PFSK-1 (cell line): ENCODE measurements at regions not wholly inside any gene's neighbourhood (a gene's known extent, or its start where the extent isn't known, plus 50 kb on each side); places are given as distances from the start of the nearest gene placed in this dataset.

Source experiments
- POLR2AphosphoS5 ChIP-seq: IDR thresholded peaks from 2 replicates; pipeline ENCODE4 v1.6.1; 2012; ENCODE audit warnings: low read depth, mild to moderate bottlenecking, control low read depth, low read length, moderate library complexity
- REST ChIP-seq, 2 experiments: IDR thresholded peaks; 2 replicates each; pipeline versions ENCODE4 v1.6.1 to v1.8.0; 2011 to 2012; ENCODE audit warnings: low read depth in 2 of 2, low read length in 2 of 2, control low read depth in 1 of 2, inconsistent platforms in 1 of 2, mild to moderate bottlenecking in 1 of 2, moderate library complexity in 1 of 2; ENCODE audit not compliant: insufficient read depth in 1 of 2
- TAF1 ChIP-seq: IDR thresholded peaks from 2 replicates; pipeline ENCODE4 v1.6.1; 2012; ENCODE audit warnings: low read length, control low read depth, borderline replicate concordance; ENCODE audit not compliant: insufficient read depth

DNA sequence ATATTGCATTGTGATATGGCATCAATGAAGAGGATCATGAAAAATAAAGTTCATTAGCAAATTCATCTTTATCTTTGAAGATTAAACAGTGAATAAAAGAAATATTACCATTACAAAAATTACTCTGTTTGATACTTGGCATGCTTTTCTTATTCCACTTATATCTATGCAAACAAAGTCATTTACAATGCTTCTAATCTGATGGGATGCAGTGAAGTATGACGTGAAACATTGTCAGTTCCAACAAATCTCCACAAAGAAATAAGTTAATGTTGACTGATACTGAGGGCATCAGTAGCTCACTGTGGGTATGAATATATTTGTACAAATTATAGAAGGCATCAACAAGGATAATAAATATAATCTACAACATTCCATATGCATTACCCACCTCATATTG lies 672.8 kb upstream of the POT1 start:
- TF ChIP-seq POLR2AphosphoS5, result no peak
- TF ChIP-seq TAF1, result no peak
- no peak for TF ChIP-seq REST (IDR thresholded peaks at IDR 0.05; ENCODE audit: insufficient read depth in 1 of 2, low read depth in 2 of 2, low read length in 2 of 2)
